Omental fat pad (tissue), 3 donors: ENCODE measurements at regions not wholly inside any gene's neighbourhood (a gene's known extent, or its start where the extent isn't known, plus 50 kb on each side); places are given as distances from the start of the nearest gene placed in this dataset.

Experiments used
- ATAC-seq: fragments of 150-250 bp; one replicate; pipeline ENCODE4 v1.9.1; 2016; ENCODE audit warnings: mild to moderate bottlenecking, moderate library complexity; ENCODE audit not compliant: low FRiP score
- DNase-seq: peaks from one replicate; pipeline ENCODE4 v3.0.0-alpha.2; 2019; ENCODE audit warnings: low spot score
- CTCF ChIP-seq, 3 donors: fragments of 450-650 bp; IDR thresholded peaks; one replicate each; pipeline ENCODE4 v1.5.1; 2016 to 2017; ENCODE audit warnings: antibody characterized with exemption in 3 of 3, mild to moderate bottlenecking in 3 of 3, moderate library complexity in 2 of 3

DNA sequence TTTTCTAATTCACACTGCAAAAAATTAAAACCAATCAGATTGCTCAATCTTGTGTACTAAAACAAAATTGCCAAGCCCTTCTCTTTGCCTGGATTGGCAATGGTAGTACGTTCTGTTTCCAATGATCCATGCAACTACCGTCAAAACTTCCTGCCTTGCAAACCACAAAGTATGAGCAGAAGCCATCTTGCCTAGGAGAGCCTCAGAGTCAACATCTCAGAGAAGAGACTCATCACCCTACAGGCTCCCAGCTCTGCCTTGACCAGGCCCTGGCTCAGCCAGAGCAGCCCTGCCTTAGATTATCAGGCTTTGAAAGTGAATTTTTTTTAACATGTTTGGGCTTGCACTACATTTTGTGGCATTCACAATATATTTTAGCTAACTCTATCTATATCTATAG is 574.1 kb downstream of the SATB2 start:
- TF ChIP-seq CTCF (IDR thresholded peaks at IDR 0.05), result no peak
- ATAC-seq (no peak), DNase-seq (no peak)

DNA sequence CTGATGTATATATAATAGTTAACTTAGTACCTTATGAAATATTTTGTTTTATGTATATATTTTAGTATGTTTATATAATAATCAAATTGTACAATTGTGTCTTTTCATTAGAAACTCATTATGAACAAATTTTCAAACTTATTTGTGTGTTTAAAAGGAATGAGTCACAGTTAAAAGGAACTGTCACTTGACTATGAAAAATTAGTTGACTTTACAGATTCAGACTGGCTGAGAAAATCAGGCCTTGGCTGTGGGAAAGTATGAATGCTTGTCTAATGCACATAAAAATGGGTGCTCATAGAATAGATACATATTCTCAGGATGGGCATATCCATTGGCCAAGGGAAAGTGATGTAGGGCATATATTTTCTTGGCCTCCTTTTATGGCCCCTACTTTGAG is 576.8 kb downstream of the SATB2 start:
- ATAC-seq, result no peak
- no peak for DNase-seq
- TF ChIP-seq CTCF (IDR thresholded peaks at IDR 0.05), result no peak

GRCh38 chr2:198880421-198880820 is 577.3 kb downstream of the SATB2 start:
- no peak for TF ChIP-seq CTCF (IDR thresholded peaks at IDR 0.05)
- no peak for ATAC-seq

DNA sequence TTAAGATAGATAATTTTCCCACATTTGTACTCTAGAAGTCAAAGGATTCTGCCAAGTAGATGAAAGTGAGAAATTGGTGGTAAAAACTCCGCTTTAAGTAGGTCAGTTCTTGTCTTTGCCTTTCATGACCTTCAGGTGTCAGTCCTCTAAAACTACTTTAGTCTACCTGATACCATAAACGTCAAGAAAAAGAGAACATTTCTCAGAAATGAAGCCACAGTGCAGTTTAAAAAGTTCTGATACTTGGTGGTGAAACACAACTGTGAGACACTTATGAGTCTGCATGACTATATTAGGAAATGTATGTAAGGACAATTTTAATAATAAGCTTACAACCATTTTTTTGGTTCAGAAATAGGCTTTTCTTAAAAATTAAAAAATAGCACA is 583.3 kb downstream of the SATB2 start:
- DNase-seq (no peak), ATAC-seq (no peak)
- no peak for TF ChIP-seq CTCF (IDR thresholded peaks at IDR 0.05)

More at GRCh38 chr2:198880421-198880820, 577.3 kb downstream of the SATB2 start:
- no peak for DNase-seq

- no peak for TF ChIP-seq CTCF (IDR thresholded peaks at IDR 0.05)
- no peak for DNase-seq
- ATAC-seq, result no peak
These were observed 584.0 kb downstream of the SATB2 start for GRCh38 chr2:198873503-198874471.

GRCh38 chr2:198863655-198864054 is 594.1 kb downstream of the SATB2 start:
- ATAC-seq, result no peak
- no peak for TF ChIP-seq CTCF (IDR thresholded peaks at IDR 0.05)
- no peak for DNase-seq

DNA sequence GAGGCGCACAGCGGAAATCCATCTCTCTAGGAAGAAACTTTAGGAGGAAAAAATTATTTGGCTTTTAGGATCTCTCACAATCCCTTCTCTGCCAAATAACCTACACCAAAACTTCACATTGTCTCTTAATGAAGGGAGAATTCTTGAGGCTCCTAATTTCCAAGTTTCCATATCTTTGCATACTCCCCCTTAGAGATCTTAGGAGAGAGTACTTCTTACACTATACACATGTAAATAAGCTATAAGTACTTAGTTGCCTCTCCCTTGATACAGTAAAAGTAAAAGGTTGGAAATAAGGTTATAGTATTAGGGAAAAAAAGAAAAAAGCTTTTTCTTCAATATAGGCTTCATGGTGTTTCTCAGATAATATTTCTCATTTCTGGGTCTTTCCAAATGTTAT is 596.7 kb downstream of the SATB2 start:
- DNase-seq, result no peak
- ATAC-seq, result no peak
- TF ChIP-seq CTCF (IDR thresholded peaks at IDR 0.05), result no peak
